ENCODE measurements at regions not wholly inside any gene's neighbourhood (a gene's known extent, or its start where the extent isn't known, plus 50 kb on each side); places are given as distances from the start of the nearest gene placed in this dataset.

DNA sequence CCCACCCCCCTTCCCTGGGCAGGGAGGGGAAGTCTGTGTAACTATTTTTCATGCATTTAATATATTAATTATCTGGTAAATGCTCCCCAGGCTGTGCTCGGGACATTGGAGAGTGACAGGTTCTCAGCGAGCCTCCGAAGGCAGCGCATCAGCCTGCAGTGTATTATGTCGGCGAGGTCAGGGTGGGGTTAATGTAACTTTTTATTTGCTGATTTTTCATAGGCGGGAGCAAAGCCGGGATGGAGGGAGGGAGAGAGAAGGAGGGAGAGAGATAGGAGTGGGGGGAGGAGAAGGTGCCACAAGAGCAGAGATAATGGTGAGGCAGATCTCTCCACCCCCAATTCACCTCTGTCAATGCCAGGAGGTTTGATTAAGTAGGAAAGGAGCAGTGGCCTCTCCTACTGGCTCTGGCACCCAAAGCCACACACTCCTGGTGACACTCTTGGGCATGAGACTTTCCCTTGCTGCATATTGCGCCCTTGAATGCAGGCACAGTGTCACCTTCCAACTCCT, 104.0 kb downstream of the MRM1 start:
- H2AFZ ChIP-seq (replicated peaks) = no peak overlapping the region
- no peak overlapping the region for H3K27ac ChIP-seq
- TF ChIP-seq, protein P1, sequence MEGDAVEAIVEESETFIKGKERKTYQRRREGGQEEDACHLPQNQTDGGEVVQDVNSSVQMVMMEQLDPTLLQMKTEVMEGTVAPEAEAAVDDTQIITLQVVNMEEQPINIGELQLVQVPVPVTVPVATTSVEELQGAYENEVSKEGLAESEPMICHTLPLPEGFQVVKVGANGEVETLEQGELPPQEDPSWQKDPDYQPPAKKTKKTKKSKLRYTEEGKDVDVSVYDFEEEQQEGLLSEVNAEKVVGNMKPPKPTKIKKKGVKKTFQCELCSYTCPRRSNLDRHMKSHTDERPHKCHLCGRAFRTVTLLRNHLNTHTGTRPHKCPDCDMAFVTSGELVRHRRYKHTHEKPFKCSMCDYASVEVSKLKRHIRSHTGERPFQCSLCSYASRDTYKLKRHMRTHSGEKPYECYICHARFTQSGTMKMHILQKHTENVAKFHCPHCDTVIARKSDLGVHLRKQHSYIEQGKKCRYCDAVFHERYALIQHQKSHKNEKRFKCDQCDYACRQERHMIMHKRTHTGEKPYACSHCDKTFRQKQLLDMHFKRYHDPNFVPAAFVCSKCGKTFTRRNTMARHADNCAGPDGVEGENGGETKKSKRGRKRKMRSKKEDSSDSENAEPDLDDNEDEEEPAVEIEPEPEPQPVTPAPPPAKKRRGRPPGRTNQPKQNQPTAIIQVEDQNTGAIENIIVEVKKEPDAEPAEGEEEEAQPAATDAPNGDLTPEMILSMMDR (IDR thresholded peaks at IDR 0.05) = no peak
- TF ChIP-seq EZH2phosphoT487 (IDR thresholded peaks at IDR 0.05) = no peak
- no peak for TF ChIP-seq EZH2 (IDR thresholded peaks at IDR 0.05)
- Mint-ChIP-seq H3K27ac (no peak overlapping the region), H3K27me3 (ENCODE audit: insufficient read depth, low read depth) (peaks cover 34% of the 10 kb centered on the region), H3K4me3 (no peak overlapping the region), H3K36me3 (no peaks in the 10 kb centered on the region), H3K9me3 (no peaks in the 10 kb centered on the region), H3K4me1 (no peaks in the 10 kb centered on the region)
- no peak overlapping the region for H3K4me2 ChIP-seq
- no peak overlapping the region for H3K4me3 ChIP-seq
- DNase-seq (ENCODE audit: low spot score) = no peak
- H3K27me3 ChIP-seq = peaks cover 56% of the 10 kb centered on the region
- no peaks in the 10 kb centered on the region for H3F3A ChIP-seq (ENCODE audit: low read depth)
- no peak overlapping the region for H3K9ac ChIP-seq
- H3K4me1 ChIP-seq = no peaks in the 10 kb centered on the region
- H3K36me3 ChIP-seq = no peaks in the 10 kb centered on the region
- H4K20me1 ChIP-seq (ENCODE audit: low read depth) = peaks cover 11% of the 10 kb centered on the region
- H3K79me2 ChIP-seq (ENCODE audit: low read depth) = no peaks in the 10 kb centered on the region
- no peaks in the 10 kb centered on the region for H3K9me3 ChIP-seq (ENCODE audit: low read depth)

DNA sequence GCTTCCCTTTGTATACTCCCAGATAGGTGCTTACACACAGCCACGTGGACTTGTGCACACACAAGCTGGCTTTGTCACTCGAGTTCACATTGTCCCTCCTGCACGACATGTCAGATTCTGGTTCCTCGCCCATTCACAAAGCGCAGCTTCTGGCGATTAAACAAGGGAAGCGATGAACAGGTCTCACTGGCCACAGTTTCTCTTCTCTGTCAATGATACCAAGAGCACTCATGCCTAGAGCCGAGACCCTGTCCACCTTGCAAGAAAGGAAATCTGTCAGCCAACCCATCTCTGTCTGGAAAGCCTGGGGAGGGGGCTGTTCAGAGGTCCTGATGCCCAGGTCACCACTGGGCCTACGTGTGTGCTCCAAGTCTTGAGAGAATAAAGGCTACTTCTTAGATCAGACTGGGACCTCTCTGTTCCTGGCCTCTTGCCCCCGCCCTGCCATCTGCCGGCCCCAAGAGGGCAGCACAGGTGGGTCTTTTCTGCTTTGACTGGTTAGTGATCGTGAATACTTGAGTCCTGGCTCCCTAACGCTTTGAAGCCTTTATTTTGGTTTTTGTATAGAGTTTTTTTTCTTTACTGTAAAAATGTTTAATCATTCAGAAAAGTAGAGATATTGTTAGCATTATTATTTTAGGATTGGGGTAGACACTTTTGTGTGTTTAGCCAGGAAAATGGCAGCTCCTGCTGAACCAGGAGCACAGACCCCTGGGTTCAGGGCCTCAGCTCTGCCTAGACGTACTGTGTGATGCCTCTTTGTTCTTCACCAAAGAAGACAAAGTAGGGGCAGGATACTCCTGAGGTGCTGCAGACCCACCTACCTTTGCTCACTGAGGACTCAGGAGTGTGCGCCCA, 104.7 kb downstream of the MRM1 start:
- Histone ChIP-seq H3K27ac (no peak overlapping the region), H3K79me2 (ENCODE audit: low read depth) (no peaks in the 10 kb centered on the region), H3K36me3 (no peaks in the 10 kb centered on the region), H2AFZ (replicated peaks) (no peak overlapping the region), H3K4me2 (no peak overlapping the region), H3K4me1 (no peaks in the 10 kb centered on the region), H3K27me3 (peaks cover 49% of the 10 kb centered on the region), H3K9ac (no peak overlapping the region), H3K4me3 (no peak overlapping the region), H3F3A (ENCODE audit: low read depth) (no peaks in the 10 kb centered on the region), H4K20me1 (ENCODE audit: low read depth) (peaks cover 9% of the 10 kb centered on the region), H3K9me3 (ENCODE audit: low read depth) (no peaks in the 10 kb centered on the region)
- no peak overlapping the region for H3K4me3 Mint-ChIP-seq
- peak; percentile 74 for DNase-seq (ENCODE audit: low spot score)
- peaks cover 34% of the 10 kb centered on the region for H3K27me3 Mint-ChIP-seq (ENCODE audit: insufficient read depth, low read depth)
- no peaks in the 10 kb centered on the region for H3K36me3 Mint-ChIP-seq
- no peak overlapping the region for H3K27ac Mint-ChIP-seq
- H3K4me1 Mint-ChIP-seq = no peaks in the 10 kb centered on the region
- no peaks in the 10 kb centered on the region for H3K9me3 Mint-ChIP-seq
- TF ChIP-seq, protein P1 (IDR thresholded peaks at IDR 0.05) = peak; percentile 86
- TF ChIP-seq EZH2 (IDR thresholded peaks at IDR 0.05) = no peak

DNA sequence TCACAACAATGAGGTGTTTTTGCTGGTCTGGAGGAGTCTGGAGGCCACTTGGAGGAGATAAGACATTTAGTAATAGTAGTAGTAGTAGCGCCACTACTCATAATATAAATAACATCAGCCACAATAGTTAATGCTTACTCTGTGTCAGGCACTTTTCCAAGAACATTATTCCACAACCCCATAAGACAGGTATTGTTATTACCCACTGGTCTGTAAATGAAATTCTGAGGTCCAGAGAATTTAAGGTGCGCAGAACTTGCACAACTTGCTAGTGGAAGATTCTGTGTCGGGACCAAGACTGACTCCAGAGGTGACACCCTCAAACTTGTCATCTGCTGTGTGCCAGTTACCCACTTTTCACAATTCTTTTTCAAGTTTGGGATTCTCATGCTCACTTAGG, 106.5 kb downstream of the MRM1 start:
- Histone ChIP-seq H3K4me2 (no peak overlapping the region), H3F3A (ENCODE audit: low read depth) (no peaks in the 10 kb centered on the region), H4K20me1 (ENCODE audit: low read depth) (peaks cover 8% of the 10 kb centered on the region), H3K4me1 (no peaks in the 10 kb centered on the region), H3K9me3 (ENCODE audit: low read depth) (no peaks in the 10 kb centered on the region), H3K9ac (no peak overlapping the region), H3K27me3 (peaks cover 31% of the 10 kb centered on the region), H3K36me3 (no peaks in the 10 kb centered on the region), H3K79me2 (ENCODE audit: low read depth) (no peaks in the 10 kb centered on the region), H3K4me3 (no peak overlapping the region), H3K27ac (no peak overlapping the region), H2AFZ (replicated peaks) (no peak overlapping the region)
- no peaks in the 10 kb centered on the region for H3K36me3 Mint-ChIP-seq
- H3K27ac Mint-ChIP-seq = no peak overlapping the region
- peaks cover 28% of the 10 kb centered on the region for H3K27me3 Mint-ChIP-seq (ENCODE audit: insufficient read depth, low read depth)
- DNase-seq (ENCODE audit: low spot score) = no peak
- no peaks in the 10 kb centered on the region for H3K9me3 Mint-ChIP-seq
- TF ChIP-seq EZH2 (IDR thresholded peaks at IDR 0.05) = no peak
- TF ChIP-seq, protein P1 (IDR thresholded peaks at IDR 0.05) = no peak
- no peak for TF ChIP-seq EZH2phosphoT487 (IDR thresholded peaks at IDR 0.05)
- H3K4me1 Mint-ChIP-seq = no peaks in the 10 kb centered on the region
- no peak overlapping the region for H3K4me3 Mint-ChIP-seq

All from neural progenitor cell (in vitro differentiated cells).